Heart right ventricle (tissue), 16 donors: ENCODE measurements at regions not wholly inside any gene's neighbourhood (a gene's known extent, or its start where the extent isn't known, plus 50 kb on each side); places are given as distances from the start of the nearest gene placed in this dataset.

ENCODE experiments used
- ATAC-seq, 8 donors: fragments of 200-7000 bp; cut with Tn5 transposase; one replicate each; pipeline ENCODE4 v1.9.1; 2020; ENCODE audit warnings: mild to moderate bottlenecking in 8 of 8, moderate library complexity in 8 of 8, moderate number of reproducible peaks in 1 of 8
- DNase-seq, 2 donors: peaks; one replicate each; pipeline ENCODE4 v3.0.0-alpha.2; 2020
- H3K27ac ChIP-seq, 10 donors: fragments of 200-600 bp; sonication (generic) in 2 of 10; one replicate each; pipeline versions ENCODE4 v1.5.0 to v1.8.0; 2020 to 2022; ENCODE audit warnings: mild to moderate bottlenecking in 3 of 10
- H3K27me3 ChIP-seq, 7 donors: fragments of 200-600 bp; one replicate each; pipeline ENCODE4 v1.8.0; 2021 to 2022; ENCODE audit warnings: mild to moderate bottlenecking in 2 of 7
- H3K36me3 ChIP-seq, 9 donors: fragments of 200-600 bp; sonication (generic) in 1 of 9; one replicate each; pipeline versions ENCODE4 v1.5.0 to v1.8.0; 2020 to 2022; ENCODE audit warnings: mild to moderate bottlenecking in 2 of 9
- H3K4me1 ChIP-seq, 9 donors: fragments of 200-600 bp; sonication (generic) in 1 of 9; one replicate each; pipeline versions ENCODE4 v1.5.0 to v1.8.0; 2020 to 2022; ENCODE audit warnings: mild to moderate bottlenecking in 4 of 9
- H3K4me3 ChIP-seq, 10 donors: fragments of 200-600 bp; sonication (generic) in 2 of 10; one replicate each; pipeline versions ENCODE4 v1.5.0 to v1.8.0; 2020 to 2022; ENCODE audit warnings: mild to moderate bottlenecking in 7 of 10, moderate library complexity in 2 of 10
- H3K9me3 ChIP-seq, 11 donors: fragments of 200-600 bp in 10 of 11; sonication (generic) in 2 of 11; one replicate each; pipeline versions ENCODE4 v1.5.0 to v1.8.0; 2013 to 2022; ENCODE audit warnings: mild to moderate bottlenecking in 2 of 11, control low read depth in 1 of 11, moderate library complexity in 1 of 11
- WGBS, 2 donors: extraction: QIAGEN DNeasy Blood & Tissue Kit; methylation state at CpG; one replicate each; pipeline ENCODE4 v1.1.7; 2013; ENCODE audit warnings: inconsistent platforms in 1 of 2; 5-methylcytosine and 5-hydroxymethylcytosine counted together
- intact Hi-C, 10 donors: fragments of 100-400 bp; cut with DNase I; formaldehyde crosslinking; loops; one replicate each; pipeline versions ENCODE4 v1.11.1 to v1.14.2; 2022
- TF ChIP-seq, protein P1 (sequence below), 9 donors: fragments of 200-600 bp; sonication (generic) in 2 of 9; IDR thresholded peaks; one replicate each; pipeline versions ENCODE4 v1.5.0 to v1.8.0; 2021 to 2022; ENCODE audit warnings: antibody characterized with exemption in 9 of 9, mild to moderate bottlenecking in 5 of 9, moderate library complexity in 1 of 9
- donor health status: Arrhythmogenic right ventricular cardiomyopathy.
- donor health status: ischemic (EF 13 %, LVEDD 7.1; RV severe dilation, severe dysfunction).
- donor health status: healthy with polysubstance abuse.
- donor health status: DM: no; HTN: yes; CAD: no.
- donor health status: DM: no; HTN: no; CAD: no.
- donor health status: ischemic (EF 25% LVEDD 6.9; RV normal size, moderate dysfunction).
- donor health status: ischemic (EF 25% LVEDD 5.7; RV mildly dilated, moderate dysfunction).
- donor health status: healthy.
- donor health status: DM: yes; HTN: yes; CAD: no.
- donor health status: Ischemic cardiomyopathy.
- donor health status: ischemic (EF 35%, LVEDD 5.7; RV mildly dilated, moderate dysfunction).
- donor health status: nonischemic (EF 11% LVEDD 7.7; RV severe dilation, severe dysfunction).
- donor health status: DM: yes; HTN: yes; CAD: no.
- donor health status: PGD.
- donor health status: ischemic (EF 29% LVEDD 5.4; RV normal size, mild dysfunction).
- donor health status: nonischemic (EF 23%, LVEDD 6.1; RV moderate dilation, normal function).

DNA sequence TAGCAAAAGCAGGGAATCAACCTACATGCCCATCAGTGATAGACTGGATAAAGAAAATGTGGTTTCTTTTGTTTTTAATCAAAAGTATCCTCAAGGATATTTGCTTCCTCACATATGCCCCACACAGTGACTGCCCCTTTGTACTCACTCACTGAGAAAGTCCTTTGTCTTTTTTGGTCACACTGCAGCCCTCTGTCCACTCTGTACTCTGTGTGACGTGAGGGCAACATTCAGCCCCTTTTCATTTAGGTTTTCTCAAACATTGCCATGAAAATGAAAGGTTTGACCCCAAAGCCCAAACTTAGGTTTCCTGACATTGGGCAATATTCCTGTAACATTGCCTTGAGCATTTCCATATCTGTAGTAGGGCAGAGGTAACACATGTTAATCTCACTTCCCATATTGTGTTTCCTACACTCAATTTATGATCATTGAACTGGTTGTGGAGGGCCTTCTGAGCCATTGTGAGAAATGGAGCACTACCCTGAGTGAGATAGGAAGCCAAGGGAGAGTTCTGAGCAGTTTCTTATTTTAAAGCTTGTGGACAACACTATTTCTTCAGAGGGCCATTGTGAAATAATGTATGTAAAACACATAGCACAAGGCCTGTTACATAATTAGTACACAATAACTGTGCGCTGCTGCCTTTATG is 501.9 kb upstream of the C1orf87 start:
- no peak for ATAC-seq
- TF ChIP-seq, protein P1, sequence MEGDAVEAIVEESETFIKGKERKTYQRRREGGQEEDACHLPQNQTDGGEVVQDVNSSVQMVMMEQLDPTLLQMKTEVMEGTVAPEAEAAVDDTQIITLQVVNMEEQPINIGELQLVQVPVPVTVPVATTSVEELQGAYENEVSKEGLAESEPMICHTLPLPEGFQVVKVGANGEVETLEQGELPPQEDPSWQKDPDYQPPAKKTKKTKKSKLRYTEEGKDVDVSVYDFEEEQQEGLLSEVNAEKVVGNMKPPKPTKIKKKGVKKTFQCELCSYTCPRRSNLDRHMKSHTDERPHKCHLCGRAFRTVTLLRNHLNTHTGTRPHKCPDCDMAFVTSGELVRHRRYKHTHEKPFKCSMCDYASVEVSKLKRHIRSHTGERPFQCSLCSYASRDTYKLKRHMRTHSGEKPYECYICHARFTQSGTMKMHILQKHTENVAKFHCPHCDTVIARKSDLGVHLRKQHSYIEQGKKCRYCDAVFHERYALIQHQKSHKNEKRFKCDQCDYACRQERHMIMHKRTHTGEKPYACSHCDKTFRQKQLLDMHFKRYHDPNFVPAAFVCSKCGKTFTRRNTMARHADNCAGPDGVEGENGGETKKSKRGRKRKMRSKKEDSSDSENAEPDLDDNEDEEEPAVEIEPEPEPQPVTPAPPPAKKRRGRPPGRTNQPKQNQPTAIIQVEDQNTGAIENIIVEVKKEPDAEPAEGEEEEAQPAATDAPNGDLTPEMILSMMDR (IDR thresholded peaks at IDR 0.05) = no peak
- intact Hi-C loops = loop anchor here in 1 of 10 donors (10.0 kb wide), 1 partner anchor 189 kb away; no protein-coding TSS in a partner anchor
- H3K9me3 ChIP-seq = no peaks in the 10 kb centered on the region
- DNase-seq = no peak
- no peaks in the 10 kb centered on the region for H3K36me3 ChIP-seq
- H3K27me3 ChIP-seq = no peaks in the 10 kb centered on the region
- 90 to 94% methylated on average over 2 of the region's 2 CpGs for WGBS, 2 donors
- peaks cover 0 to 26% (median 9%) of the 10 kb centered on the region in 9 donors for H3K4me1 ChIP-seq
- no peak overlapping the region for H3K4me3 ChIP-seq
- no peak overlapping the region for H3K27ac ChIP-seq

DNA sequence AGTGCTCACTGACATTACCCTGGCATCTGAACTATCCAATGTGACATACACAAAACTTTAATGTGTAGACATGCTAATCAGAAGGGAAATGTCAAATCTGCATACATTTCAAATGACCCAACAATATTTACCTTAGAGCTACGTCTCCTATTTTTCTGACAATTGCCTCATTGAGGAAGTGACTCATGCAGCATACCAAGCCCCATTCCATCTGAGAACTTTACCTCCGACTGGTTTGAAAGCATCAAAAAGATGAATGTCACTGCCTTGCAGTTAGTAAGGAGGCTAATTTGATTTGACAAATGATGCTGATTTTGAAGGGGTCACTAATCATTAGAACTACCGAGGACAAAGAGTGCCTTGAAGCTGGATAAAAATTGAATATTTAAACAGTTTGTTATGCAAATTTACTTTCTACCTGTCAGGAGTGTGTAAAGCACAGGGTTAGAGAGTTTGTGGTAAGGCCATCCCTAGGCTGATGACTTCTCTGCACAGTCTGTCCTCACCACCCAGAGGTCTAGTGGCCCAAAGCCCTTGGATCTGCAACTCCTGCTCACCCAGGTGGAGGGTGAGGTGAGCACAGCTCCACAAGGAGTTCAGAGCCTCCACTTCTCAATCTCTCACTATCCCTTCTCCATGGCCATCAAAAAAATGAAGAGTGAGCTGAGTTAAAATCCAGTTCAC is 500.3 kb upstream of the C1orf87 start:
- no peak overlapping the region for H3K27ac ChIP-seq
- 53 to 65% methylated on average over 3 of the region's 3 CpGs for whole genome bisulfite sequencing, 2 donors

DNA sequence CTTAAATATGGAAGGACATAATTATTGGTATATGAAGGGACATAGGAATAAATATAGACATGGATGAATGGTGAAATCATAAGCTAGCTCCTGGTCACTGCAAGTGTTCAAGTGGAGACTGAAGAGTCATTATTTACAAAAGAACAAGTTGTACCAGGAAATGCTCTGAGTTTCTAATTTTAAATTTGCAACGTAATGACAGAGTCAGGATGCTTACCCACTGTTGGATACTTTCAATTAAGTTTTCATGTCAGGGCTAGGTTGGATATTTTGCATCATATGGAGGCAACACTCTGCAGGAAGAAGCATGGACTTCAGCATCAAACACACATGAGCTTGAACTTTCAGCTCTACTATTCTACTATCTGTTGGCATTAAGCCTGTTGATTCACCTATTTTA is 499.6 kb upstream of the C1orf87 start:
- 10 to 21% methylated on average over 1 of the region's 1 CpG for WGBS, 2 donors
- intact Hi-C loops = loop anchor here in 1 of 10 donors (10.0 kb wide), 1 partner anchor 192 kb away; no protein-coding TSS in a partner anchor
- Histone ChIP-seq H3K4me3 (no peak overlapping the region), H3K4me1 (peaks cover 0 to 26% (median 9%) of the 10 kb centered on the region in 9 donors), H3K36me3 (no peaks in the 10 kb centered on the region), H3K27me3 (no peaks in the 10 kb centered on the region), H3K27ac (no peak overlapping the region), H3K9me3 (no peaks in the 10 kb centered on the region)
- DNase-seq (no peak), ATAC-seq (peak in 6 of 8 donors; percentile 52 to 92 (median 62))
- TF ChIP-seq, protein P1 (IDR thresholded peaks at IDR 0.05) = no peak

More for the DNA sequence above, 500.3 kb upstream of the C1orf87 start:
- no peaks in the 10 kb centered on the region for H3K27me3 ChIP-seq
- ATAC-seq = peak in 1 of 8 donors; percentile 33
- TF ChIP-seq, protein P1 (IDR thresholded peaks at IDR 0.05) = no peak
- H3K36me3 ChIP-seq = no peaks in the 10 kb centered on the region
- peaks cover 0 to 26% (median 9%) of the 10 kb centered on the region in 9 donors for H3K4me1 ChIP-seq
- H3K9me3 ChIP-seq = no peaks in the 10 kb centered on the region
- DNase-seq = no peak
- intact Hi-C loops = loop anchor here in 1 of 10 donors (10.0 kb wide), 1 partner anchor 191 kb away; no protein-coding TSS in a partner anchor
- H3K4me3 ChIP-seq = no peak overlapping the region

DNA sequence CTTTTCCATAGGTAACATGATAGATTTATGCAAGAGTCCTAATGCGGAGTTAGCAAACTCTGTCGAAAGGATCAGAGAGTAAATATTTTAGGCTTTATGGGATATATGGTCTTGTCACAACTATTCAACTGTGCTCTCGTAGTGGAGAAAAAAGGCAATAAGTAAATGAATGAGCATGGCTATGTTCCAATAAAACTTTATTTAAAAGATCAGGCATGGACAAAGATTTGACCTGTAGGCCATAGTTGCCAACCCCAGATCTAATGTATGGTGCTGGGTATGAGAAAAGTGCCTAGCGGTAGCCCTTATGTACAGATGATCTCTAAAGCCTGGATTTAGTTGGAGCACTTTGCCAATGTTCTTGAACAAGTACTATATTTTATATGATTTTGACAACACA is 498.8 kb upstream of the C1orf87 start:
- intact Hi-C loops = loop anchor here in 1 of 10 donors (10.0 kb wide), 1 partner anchor 192 kb away; no protein-coding TSS in a partner anchor
- Histone ChIP-seq H3K4me1 (peaks cover 0 to 26% (median 9%) of the 10 kb centered on the region in 9 donors), H3K27ac (no peak overlapping the region)

More for the DNA sequence above, 498.8 kb upstream of the C1orf87 start:
- WGBS, 2 donors = 83 to 97% methylated on average over 4 of the region's 4 CpGs
- TF ChIP-seq, protein P1 (IDR thresholded peaks at IDR 0.05) = no peak
- Histone ChIP-seq H3K36me3 (no peaks in the 10 kb centered on the region), H3K27me3 (no peaks in the 10 kb centered on the region), H3K4me3 (no peak overlapping the region), H3K9me3 (no peaks in the 10 kb centered on the region)
- ATAC-seq (no peak), DNase-seq (no peak)
